HG03469 (cell line): ENCODE measurements at regions not wholly inside any gene's neighbourhood (a gene's known extent, or its start where the extent isn't known, plus 50 kb on each side); places are given as distances from the start of the nearest gene placed in this dataset.

ENCODE experiments used
- ATAC-seq: cut with Tn5 transposase; IDR thresholded peaks from one replicate; pipeline ENCODE4 v1.9.1; 2021; ENCODE audit warnings: mild to moderate bottlenecking, moderate library complexity, moderate number of reproducible peaks; ENCODE audit not compliant: unreplicated experiment

GRCh38 chr11:115724666-115725065 is 220.5 kb upstream of the CADM1 start:
- ATAC-seq, result no peak

GRCh38 chr11:115722711-115723110 is 218.5 kb upstream of the CADM1 start:
- ATAC-seq, result no peak

DNA sequence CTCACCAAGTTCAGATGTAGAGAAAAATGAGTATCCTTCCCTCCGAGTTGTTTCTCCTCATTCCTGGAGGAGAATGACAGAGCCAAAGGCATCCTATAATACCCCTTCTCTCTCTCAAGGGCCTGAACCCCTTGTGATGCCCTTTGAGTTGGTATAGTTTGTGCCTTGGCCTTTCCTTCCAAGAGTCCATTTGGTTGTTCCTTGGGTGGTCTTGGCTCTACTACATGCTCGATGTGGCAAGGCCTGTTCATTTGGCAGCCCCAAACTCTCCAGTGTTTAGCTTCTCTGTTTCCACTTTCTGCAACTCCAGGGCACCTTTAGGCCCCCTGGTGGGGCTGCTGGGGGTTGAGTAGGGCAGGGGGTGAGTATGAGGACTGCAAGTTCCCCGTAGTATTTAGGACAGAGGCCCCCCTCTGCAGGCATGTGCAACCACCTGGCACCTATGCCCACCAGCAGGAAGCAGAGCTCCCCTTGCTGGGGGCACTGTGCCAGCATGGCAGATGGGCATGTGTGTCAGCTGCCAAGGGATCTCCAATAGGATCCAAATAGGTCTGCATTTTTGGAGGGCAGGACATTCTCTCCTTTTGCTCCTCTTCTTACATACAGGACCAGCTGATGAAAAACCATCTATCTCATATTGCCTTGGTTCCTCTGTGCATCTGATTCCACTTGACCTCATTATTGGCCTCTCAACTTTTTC is 217.2 kb upstream of the CADM1 start:
- ATAC-seq, result no peak

GRCh38 chr11:115720602-115721245 is 216.5 kb upstream of the CADM1 start:
- ATAC-seq, result no peak

- no peak for ATAC-seq
Observed at GRCh38 chr11:115718945-115719344, 214.7 kb upstream of the CADM1 start.

DNA sequence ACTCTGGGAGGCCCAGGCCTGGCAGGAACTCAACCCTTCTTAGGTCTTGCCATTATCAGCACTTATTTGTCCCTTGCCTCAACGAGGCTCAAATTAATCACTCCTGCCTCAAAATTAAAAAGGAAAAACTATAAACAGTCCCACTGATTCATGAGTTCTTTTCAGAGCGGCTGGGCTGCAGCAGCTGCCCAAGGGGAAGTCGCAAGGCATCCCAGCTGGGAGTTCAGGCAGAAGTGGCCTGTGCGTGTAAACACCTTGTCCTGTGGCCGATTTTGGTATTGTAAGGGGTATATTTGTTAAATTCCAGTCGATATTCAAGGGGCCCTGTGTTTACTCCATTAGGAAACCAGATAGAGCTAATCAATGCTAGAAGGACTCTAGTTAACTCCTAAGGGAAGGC is 213.9 kb upstream of the CADM1 start:
- ATAC-seq, result no peak

DNA sequence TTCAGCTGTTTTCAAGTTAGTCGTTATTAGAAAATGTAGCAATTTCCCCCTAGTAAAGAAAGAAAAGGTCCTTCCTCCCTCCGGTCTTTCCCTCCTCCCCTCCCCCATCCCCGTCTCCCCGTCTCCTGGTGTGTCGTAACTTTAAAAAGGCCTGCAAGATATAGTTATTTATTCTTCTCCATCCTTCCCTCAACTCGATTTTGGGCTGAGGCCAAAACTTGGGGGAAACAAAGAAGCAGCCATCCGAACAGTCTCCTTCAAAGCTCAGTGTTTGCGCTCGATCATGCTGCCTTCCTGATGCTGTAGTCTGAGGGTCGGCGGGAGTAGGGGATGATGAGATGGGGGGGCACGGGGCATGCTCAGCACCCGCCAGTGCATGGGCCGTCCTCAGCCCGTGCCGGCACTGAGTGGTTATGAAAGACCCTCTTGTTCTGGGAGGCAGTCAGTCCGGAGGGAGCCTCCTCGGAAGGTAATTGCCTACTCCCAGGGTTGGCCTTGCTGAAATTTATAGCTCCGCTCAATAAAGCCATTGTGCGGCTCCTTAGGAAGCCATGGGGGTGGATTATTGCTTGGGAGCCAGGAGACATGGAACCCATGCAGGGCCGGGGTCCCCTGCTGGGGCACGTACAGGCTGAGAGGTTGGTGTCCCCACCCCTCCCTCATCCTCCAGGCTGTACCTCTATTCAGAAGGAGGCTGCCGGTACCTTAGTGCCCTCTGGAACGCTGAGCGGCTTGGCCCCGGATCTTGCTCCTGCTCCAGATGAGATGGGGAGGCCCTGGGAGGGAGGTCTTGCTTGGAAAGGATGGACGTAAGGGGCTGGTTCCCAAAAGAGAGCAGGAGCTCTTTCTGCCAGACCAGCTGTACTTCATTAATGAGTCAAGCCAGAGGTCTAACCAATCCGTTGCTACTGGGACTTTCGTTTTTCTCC is 212.7 kb upstream of the CADM1 start:
- no peak for ATAC-seq

DNA sequence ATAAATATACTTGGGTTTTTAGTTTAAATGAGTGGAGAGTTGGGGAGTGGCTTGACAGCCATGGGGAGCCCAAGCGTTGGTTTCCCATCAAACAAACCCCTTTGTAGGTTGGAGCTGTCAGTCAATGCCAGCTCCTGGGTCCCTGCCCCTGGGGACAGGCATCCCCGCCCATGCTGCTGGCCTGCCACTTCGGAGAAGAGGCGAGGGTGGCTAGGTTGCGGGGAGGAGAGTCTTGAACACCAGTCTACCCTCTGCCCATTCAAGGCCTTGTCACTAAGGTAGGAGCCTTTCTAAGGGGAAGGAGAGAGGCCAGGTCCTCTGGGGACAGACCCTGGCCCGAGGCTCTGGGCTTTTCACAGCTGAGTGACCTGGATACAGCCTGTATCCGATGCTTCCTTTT is 211.9 kb upstream of the CADM1 start:
- ATAC-seq, result no peak

DNA sequence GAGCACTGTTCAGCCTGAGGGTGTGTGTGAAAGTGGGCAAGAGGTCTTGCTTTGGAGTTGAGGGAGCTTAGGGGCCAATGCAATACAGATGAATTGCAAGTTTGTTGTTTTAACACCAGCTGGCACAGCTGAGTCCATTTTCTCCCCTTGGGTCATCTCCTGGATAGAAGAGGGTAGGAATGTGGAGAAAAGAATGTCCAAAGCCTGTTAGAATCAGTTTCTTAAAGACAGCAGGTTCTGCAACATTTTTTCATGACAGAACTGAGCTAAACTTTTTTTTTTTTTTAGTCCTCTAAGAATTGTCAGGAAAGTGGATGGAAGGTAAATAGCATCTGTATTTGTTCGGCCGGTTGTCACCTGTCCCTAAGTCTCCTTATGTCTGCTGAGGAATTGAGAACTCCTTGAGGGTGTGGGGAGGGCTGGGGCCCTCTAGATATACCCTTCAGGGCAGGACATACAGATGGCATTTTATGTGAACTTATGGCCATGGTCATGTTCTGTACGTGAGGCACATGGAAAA is 211.1 kb upstream of the CADM1 start:
- ATAC-seq, result no peak

DNA sequence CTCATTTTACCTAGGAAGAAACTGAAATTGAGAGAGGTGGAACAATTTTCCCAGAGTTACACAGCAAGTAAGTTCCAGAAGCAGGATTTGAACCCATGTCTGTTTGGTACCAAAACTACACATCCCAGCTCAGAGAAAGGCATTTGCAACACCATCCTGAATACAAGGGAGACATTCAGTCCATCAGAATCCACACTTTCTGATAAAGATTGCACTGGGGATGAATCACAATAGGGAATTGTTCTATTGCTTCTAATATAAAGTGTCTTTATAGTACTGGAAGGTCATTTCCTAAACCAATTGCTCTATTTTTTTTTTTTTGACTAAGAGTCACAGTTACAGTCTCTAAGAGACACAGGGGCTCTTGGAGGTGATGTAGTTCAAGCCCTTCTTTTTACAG is 208.1 kb upstream of the CADM1 start:
- no peak for ATAC-seq

- no peak for ATAC-seq
Observed at GRCh38 chr11:115710980-115711379, 206.8 kb upstream of the CADM1 start.

GRCh38 chr11:115710426-115710825 is 206.2 kb upstream of the CADM1 start:
- no peak for ATAC-seq

GRCh38 chr11:115709297-115709696 is 205.1 kb upstream of the CADM1 start:
- ATAC-seq, result no peak

DNA sequence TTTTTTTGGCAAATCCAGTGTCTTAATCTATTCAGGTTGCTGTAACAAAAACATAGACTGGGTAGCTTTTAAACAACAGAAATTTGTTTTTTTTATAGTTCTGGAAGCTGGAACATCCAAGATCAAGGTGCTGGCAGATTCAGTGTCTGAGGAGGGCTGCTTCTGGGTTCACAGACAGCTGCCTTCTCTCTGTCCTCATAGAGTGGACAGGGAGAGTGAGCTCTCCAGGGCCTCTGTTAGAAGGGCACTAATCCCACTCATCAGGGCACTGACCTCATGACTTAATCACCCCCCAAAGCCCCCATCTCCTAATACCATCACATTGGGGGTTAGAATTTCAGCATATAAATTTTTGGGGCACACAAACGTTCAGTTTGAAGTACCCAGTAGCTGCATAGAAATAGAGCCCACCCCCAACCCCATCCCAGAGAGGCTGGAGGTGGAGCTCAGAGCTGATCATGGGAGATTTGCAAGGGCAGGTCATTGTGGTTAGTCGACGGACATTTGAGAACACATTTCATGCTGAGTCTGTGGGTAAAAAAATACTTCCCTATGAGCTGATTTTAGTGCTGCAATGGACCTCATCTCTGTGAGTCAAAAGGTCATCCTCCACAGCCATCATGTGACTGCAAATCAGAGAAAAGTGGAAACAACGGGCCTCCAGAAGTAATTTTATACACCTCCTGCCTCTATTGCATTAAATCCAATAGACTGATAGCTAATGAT is 203.1 kb upstream of the CADM1 start:
- no peak for ATAC-seq

- no peak for ATAC-seq
Observed at GRCh38 chr11:115706626-115707135, 202.5 kb upstream of the CADM1 start.

DNA sequence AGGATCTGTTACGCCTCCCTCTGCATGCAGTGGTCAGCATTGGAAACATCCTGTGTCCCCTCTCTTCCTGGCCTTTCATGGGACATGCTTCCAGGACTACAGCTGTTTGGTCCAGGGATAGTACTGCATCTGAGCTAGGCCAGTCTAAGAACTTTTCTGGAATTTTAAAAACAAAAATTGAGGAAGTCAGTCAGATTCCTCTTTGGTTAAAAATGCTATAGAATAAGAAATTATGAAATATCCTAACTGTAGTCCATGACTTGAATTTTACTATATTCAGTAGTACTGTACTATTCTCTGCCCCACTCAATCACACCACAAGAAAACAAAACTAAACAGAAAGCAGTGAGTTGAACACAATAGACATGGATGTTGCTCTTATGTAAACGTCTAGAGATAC is 201.0 kb upstream of the CADM1 start:
- no peak for ATAC-seq

DNA sequence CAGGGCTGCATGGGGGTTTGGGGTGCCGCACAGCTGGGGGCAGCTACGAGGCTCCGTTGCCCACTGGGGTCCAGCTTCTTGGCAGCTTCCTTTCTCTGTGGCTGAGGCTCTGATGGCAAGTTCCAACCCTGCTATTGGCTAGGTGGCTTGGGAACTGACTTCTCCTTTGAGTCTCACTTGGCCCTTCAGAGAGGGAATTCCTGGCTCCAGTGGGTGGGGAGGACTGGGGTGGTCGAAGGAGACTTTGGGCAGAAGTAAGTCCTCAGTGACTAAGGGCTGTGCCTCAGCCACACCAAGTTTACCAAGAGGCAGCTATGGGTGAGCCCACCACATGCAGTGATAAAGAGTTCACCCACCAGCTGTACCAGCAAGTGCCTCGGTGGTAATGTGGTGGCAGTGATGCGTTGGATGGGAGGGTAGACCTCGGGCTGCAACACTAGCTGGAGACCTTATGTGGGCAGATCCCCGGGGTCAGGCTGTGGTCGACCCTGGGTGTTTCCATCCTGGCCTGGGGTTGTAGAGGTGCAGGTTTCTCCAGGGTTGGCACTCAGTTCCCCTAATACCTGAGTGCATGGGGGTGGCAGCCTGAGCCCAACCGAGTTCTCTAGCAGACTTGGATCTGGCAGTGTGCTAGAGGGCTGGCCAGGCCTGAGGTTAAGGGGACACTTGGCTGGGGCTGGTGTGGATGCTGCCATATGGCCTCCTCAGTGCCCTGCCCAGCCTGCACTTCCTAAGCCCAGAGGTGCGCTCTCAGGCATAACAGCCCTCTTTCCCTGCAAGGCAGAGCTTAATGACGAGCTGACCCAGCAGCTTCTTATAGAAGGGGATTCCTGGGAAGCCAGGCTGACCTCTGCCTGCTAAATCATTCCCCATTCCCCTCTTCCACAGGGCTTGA is 197.0 kb upstream of the CADM1 start:
- ATAC-seq, result no peak

GRCh38 chr11:115700496-115700895 is 196.3 kb upstream of the CADM1 start:
- ATAC-seq, result no peak

- no peak for ATAC-seq
Observed at GRCh38 chr11:115699733-115700132, 195.5 kb upstream of the CADM1 start.

GRCh38 chr11:115699326-115699725 is 195.1 kb upstream of the CADM1 start:
- ATAC-seq, result no peak
